ENCODE measurements at regions not wholly inside any gene's neighbourhood (a gene's known extent, or its start where the extent isn't known, plus 50 kb on each side); places are given as distances from the start of the nearest gene placed in this dataset.

DNA sequence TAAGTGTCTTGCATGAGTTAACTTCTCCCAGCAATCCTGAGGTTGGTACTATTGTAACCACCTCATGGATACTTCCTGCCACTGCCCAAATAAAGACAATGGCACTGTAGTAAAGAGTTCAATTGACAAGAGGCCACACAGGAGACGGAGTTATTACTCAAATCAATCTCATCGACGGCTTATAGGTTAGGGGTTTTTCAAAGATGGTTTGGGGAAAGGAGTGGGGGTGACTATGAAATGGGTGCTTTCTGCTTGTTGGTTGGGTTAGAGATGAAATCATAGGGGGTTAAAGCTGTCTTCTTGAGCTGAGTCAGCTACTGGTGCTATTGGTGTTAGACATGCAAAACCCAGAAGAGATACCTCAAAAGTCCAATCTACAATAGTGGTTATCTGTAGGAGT lies 1258.0 kb upstream of the ZEB2 start:
- Histone ChIP-seq H3K27ac (no peak overlapping the region), H3K4me1 (no peaks in the 10 kb centered on the region), H3K36me3 (no peaks in the 10 kb centered on the region), H3K27me3 (no peaks in the 10 kb centered on the region), H3K4me3 (no peak overlapping the region), H3K9me3 (no peaks in the 10 kb centered on the region)
- 70 to 89% methylated on average over 2 to 3 of the region's 3 CpGs for WGBS, 2 donors (ENCODE audit: low coverage in 1 of 2)
- ATAC-seq = no peak
- no peak for TF ChIP-seq POLR2AphosphoS5 (IDR thresholded peaks at IDR 0.05)
- TF ChIP-seq EP300 (IDR thresholded peaks at IDR 0.05) = no peak
- TF ChIP-seq, protein P1, sequence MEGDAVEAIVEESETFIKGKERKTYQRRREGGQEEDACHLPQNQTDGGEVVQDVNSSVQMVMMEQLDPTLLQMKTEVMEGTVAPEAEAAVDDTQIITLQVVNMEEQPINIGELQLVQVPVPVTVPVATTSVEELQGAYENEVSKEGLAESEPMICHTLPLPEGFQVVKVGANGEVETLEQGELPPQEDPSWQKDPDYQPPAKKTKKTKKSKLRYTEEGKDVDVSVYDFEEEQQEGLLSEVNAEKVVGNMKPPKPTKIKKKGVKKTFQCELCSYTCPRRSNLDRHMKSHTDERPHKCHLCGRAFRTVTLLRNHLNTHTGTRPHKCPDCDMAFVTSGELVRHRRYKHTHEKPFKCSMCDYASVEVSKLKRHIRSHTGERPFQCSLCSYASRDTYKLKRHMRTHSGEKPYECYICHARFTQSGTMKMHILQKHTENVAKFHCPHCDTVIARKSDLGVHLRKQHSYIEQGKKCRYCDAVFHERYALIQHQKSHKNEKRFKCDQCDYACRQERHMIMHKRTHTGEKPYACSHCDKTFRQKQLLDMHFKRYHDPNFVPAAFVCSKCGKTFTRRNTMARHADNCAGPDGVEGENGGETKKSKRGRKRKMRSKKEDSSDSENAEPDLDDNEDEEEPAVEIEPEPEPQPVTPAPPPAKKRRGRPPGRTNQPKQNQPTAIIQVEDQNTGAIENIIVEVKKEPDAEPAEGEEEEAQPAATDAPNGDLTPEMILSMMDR (IDR thresholded peaks at IDR 0.05) = no peak
- no peak for TF ChIP-seq POLR2A (IDR thresholded peaks at IDR 0.05)

DNA sequence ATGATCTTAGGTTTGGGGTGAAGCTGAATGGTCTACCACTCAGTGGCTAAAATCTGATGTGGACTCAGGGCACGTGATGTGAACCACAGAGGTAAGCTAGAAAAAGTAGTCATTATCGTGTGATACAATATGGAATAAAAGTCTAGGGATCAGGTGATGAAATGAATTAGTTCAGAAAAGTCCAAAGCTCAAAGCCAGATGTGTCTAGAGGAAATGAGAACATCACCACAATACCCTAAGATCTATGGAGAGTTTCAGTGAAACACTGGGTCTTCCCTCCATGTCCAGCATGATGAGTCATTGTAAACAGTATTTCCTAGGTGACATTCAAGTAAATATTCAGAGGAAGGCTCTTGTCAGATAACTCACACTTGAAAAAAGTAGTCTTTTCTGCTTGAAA lies 1257.4 kb upstream of the ZEB2 start:
- TF ChIP-seq POLR2AphosphoS5 (IDR thresholded peaks at IDR 0.05) (no peak), EP300 (IDR thresholded peaks at IDR 0.05) (no peak), POLR2A (IDR thresholded peaks at IDR 0.05) (no peak)
- TF ChIP-seq, protein P1 (IDR thresholded peaks at IDR 0.05) = no peak
- WGBS, 2 donors (ENCODE audit: low coverage in 1 of 2) = 92 to 100% methylated on average over 2 of the region's 2 CpGs
- no peak for ATAC-seq
- Histone ChIP-seq H3K27ac (no peak overlapping the region), H3K36me3 (no peaks in the 10 kb centered on the region), H3K4me3 (no peak overlapping the region), H3K27me3 (no peaks in the 10 kb centered on the region), H3K9me3 (no peaks in the 10 kb centered on the region), H3K4me1 (no peaks in the 10 kb centered on the region)

DNA sequence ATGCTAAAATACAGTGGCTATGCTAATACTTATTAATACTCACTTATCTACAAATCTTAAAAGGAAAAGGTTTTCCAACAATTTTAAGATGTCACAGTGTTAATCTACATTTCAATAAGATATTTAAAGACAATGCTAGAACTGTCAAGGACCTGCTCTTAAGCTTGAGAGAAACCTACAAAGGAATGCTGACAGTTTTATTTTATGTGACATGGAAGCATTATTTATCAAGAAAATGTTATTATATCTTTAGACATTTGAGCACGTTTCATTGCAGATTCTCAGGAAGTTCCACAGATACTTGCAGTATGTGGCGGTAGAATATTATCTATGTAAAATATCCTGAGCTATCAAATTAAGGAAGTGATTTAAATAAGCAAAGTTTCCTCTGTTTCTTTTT lies 1255.7 kb upstream of the ZEB2 start:
- TF ChIP-seq, protein P1 (IDR thresholded peaks at IDR 0.05) = no peak
- TF ChIP-seq POLR2AphosphoS5 (IDR thresholded peaks at IDR 0.05) (no peak), EP300 (IDR thresholded peaks at IDR 0.05) (no peak), POLR2A (IDR thresholded peaks at IDR 0.05) (no peak)
- no peak overlapping the region for H3K4me3 ChIP-seq
- no peaks in the 10 kb centered on the region for H3K9me3 ChIP-seq
- H3K27ac ChIP-seq = no peak overlapping the region
- no peaks in the 10 kb centered on the region for H3K36me3 ChIP-seq
- H3K27me3 ChIP-seq = no peaks in the 10 kb centered on the region
- no peak for ATAC-seq
- WGBS, 2 donors (ENCODE audit: low coverage in 1 of 2) = 75% methylated on average over 2 of the region's 2 CpGs
- H3K4me1 ChIP-seq = no peaks in the 10 kb centered on the region

DNA sequence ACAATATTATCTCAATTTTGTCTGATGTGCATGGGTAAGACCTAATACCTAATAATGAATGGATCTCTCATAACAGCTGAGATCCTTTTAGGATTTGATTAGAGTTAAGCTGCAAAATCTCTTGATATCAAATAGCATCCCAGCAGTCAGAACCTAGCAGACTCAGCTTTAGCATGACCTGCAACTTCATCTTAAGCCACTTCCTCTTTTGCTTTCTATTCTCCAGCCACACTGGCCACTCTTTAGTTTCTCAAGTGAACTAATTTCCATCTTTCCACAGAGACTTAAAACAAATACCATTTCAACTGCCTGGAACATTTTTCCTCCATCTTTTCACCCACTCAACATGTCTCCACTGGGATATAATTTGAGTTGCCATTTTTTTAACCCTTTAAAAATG lies 1251.6 kb upstream of the ZEB2 start:
- no peak for ATAC-seq
- Histone ChIP-seq H3K4me3 (no peak overlapping the region), H3K36me3 (no peaks in the 10 kb centered on the region), H3K27me3 (no peaks in the 10 kb centered on the region), H3K4me1 (no peaks in the 10 kb centered on the region), H3K27ac (no peak overlapping the region), H3K9me3 (no peaks in the 10 kb centered on the region)
- TF ChIP-seq POLR2AphosphoS5 (IDR thresholded peaks at IDR 0.05) = no peak
- no peak for TF ChIP-seq POLR2A (IDR thresholded peaks at IDR 0.05)
- TF ChIP-seq EP300 (IDR thresholded peaks at IDR 0.05) = no peak
- TF ChIP-seq, protein P1 (IDR thresholded peaks at IDR 0.05) = no peak

DNA sequence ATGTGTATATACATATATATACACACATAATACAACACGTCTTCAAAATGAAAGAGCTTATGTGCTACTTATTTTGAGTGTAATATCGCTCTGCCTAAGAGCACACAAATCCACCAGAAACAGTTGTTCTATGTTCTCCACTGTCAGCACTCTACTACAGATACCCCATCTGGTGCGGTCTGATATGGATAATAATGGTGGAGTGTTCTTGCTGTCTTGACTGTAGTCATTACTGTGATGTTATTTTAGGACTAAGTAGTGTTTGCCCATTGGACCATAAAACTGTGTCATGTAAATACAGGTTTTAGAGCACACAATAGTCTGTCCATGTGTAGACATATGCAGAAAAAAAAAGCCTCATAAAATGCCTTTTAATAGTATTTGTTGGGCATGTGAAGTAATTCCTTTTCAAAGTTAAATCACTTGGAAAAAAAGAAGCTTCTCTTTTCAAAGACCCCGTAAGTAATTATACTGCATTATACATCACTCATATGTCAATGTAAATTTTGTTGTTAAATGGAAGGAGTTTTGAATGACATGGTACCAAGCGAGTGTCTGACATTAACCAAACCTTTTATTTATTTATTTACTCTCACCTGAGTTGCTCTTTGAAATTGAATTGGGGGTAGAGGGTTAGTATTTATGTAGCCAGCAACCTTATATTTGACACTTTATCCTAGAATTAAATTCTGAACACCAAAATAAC lies 1249.2 kb upstream of the ZEB2 start:
- Histone ChIP-seq H3K27me3 (no peaks in the 10 kb centered on the region), H3K27ac (no peak overlapping the region), H3K36me3 (no peaks in the 10 kb centered on the region), H3K4me3 (no peak overlapping the region), H3K9me3 (no peaks in the 10 kb centered on the region), H3K4me1 (no peaks in the 10 kb centered on the region)
- 66 to 90% methylated on average over 5 of the region's 5 CpGs for WGBS, 2 donors (ENCODE audit: low coverage in 1 of 2)
- no peak for TF ChIP-seq POLR2A (IDR thresholded peaks at IDR 0.05)
- TF ChIP-seq EP300 (IDR thresholded peaks at IDR 0.05) = no peak
- TF ChIP-seq POLR2AphosphoS5 (IDR thresholded peaks at IDR 0.05) = no peak
- TF ChIP-seq, protein P1 (IDR thresholded peaks at IDR 0.05) = no peak
- no peak for ATAC-seq
